ENCODE measurements at regions not wholly inside any gene's neighbourhood (a gene's known extent, or its start where the extent isn't known, plus 50 kb on each side); places are given as distances from the start of the nearest gene placed in this dataset.

GRCh38 chr3:111244760-111245159 is 173.1 kb downstream of the NECTIN3 start:
- TF ChIP-seq CTCF (IDR thresholded peaks at IDR 0.05; ENCODE audit: control extremely low read depth, extremely low read depth) = no peak
- peak; percentile 64 for ATAC-seq (ENCODE audit: insufficient read depth, low FRiP score)

GRCh38 chr3:111246967-111247760 is 175.5 kb downstream of the NECTIN3 start:
- 56 to 74% methylated on average over 7 of the region's 7 CpGs for WGBS, 2 donors
- ATAC-seq (ENCODE audit: insufficient read depth, low FRiP score) (no peak), DNase-seq (no peak)
- Histone ChIP-seq H3K4me3 (no peak overlapping the region), H3K27me3 (ENCODE audit: control insufficient read depth in 3 of 3, insufficient read depth in 3 of 3, low read length in 2 of 3) (no peaks in the 10 kb centered on the region), H3K27ac (ENCODE audit: low read depth in 1 of 2, low read length in 1 of 2) (no peak overlapping the region), H3K9ac (ENCODE audit: insufficient read depth in 1 of 2, low read length in 2 of 2) (no peak overlapping the region), H3K9me3 (ENCODE audit: control insufficient read depth in 4 of 4, insufficient read depth in 3 of 4, low read length in 3 of 4) (peaks cover 0 to 5% (median 2%) of the 10 kb centered on the region in 4 donors), H3K36me3 (ENCODE audit: control insufficient read depth in 4 of 4, insufficient read depth in 4 of 4, low read length in 4 of 4) (no peaks in the 10 kb centered on the region), H3K4me1 (ENCODE audit: control insufficient read depth in 5 of 5, insufficient read depth in 5 of 5, low read length in 5 of 5) (no peaks in the 10 kb centered on the region)
- no peak for TF ChIP-seq CTCF (IDR thresholded peaks at IDR 0.05; ENCODE audit: control extremely low read depth, extremely low read depth)

More at GRCh38 chr3:111244760-111245159, 173.1 kb downstream of the NECTIN3 start:
- no peaks in the 10 kb centered on the region for H3K27me3 ChIP-seq (ENCODE audit: control insufficient read depth in 3 of 3, insufficient read depth in 3 of 3, low read length in 2 of 3)
- peak in 2 of 3 donors; percentile 13 to 29 for DNase-seq
- H3K4me3 ChIP-seq = no peak overlapping the region
- peaks cover 0 to 8% (median 2%) of the 10 kb centered on the region in 4 donors for H3K9me3 ChIP-seq (ENCODE audit: control insufficient read depth in 4 of 4, insufficient read depth in 3 of 4, low read length in 3 of 4)
- H3K36me3 ChIP-seq (ENCODE audit: control insufficient read depth in 4 of 4, insufficient read depth in 4 of 4, low read length in 4 of 4) = no peaks in the 10 kb centered on the region
- WGBS, 2 donors = 62 to 93% methylated on average over 1 of the region's 1 CpG
- no peak overlapping the region for H3K9ac ChIP-seq (ENCODE audit: insufficient read depth in 1 of 2, low read length in 2 of 2)
- no peak overlapping the region for H3K27ac ChIP-seq (ENCODE audit: low read depth in 1 of 2, low read length in 1 of 2)
- H3K4me1 ChIP-seq (ENCODE audit: control insufficient read depth in 5 of 5, insufficient read depth in 5 of 5, low read length in 5 of 5) = no peaks in the 10 kb centered on the region

- DNase-seq (no peak), ATAC-seq (ENCODE audit: insufficient read depth, low FRiP score) (no peak)
- no peak for TF ChIP-seq CTCF (IDR thresholded peaks at IDR 0.05; ENCODE audit: control extremely low read depth, extremely low read depth)
- no peak overlapping the region for H3K9ac ChIP-seq (ENCODE audit: insufficient read depth in 1 of 2, low read length in 2 of 2)
- 87 to 89% methylated on average over 1 of the region's 1 CpG for whole genome bisulfite sequencing, 2 donors
- H3K9me3 ChIP-seq (ENCODE audit: control insufficient read depth in 4 of 4, insufficient read depth in 3 of 4, low read length in 3 of 4) = no peaks in the 10 kb centered on the region
- no peak overlapping the region for H3K4me3 ChIP-seq
- no peaks in the 10 kb centered on the region for H3K27me3 ChIP-seq (ENCODE audit: control insufficient read depth in 3 of 3, insufficient read depth in 3 of 3, low read length in 2 of 3)
- H3K27ac ChIP-seq (ENCODE audit: low read depth in 1 of 2, low read length in 1 of 2) = no peak overlapping the region
- H3K36me3 ChIP-seq (ENCODE audit: control insufficient read depth in 4 of 4, insufficient read depth in 4 of 4, low read length in 4 of 4) = no peaks in the 10 kb centered on the region
- no peaks in the 10 kb centered on the region for H3K4me1 ChIP-seq (ENCODE audit: control insufficient read depth in 5 of 5, insufficient read depth in 5 of 5, low read length in 5 of 5)
Measured at GRCh38 chr3:111248406-111248805, 176.8 kb downstream of the NECTIN3 start.
